ENCODE measurements at regions not wholly inside any gene's neighbourhood (a gene's known extent, or its start where the extent isn't known, plus 50 kb on each side); places are given as distances from the start of the nearest gene placed in this dataset.

GRCh38 chr3:4222574-4223175, 80.5 kb upstream of the SETMAR start:
- TF ChIP-seq RAD21 (IDR thresholded peaks at IDR 0.05), result no peak
- no peak for TF ChIP-seq EGR1 (IDR thresholded peaks at IDR 0.05; ENCODE audit: low read depth in 2 of 2)
- no peak for TF ChIP-seq RXRA (IDR thresholded peaks at IDR 0.05)
- Histone ChIP-seq H3K36me3 (ENCODE audit: control insufficient read depth in 4 of 4, insufficient read depth in 3 of 4, low read depth in 1 of 4, low read length in 3 of 4) (no peaks in the 10 kb centered on the region), H3K9me3 (ENCODE audit: control insufficient read depth in 4 of 4, low read length in 3 of 4) (no peaks in the 10 kb centered on the region), H3K27me3 (ENCODE audit: control insufficient read depth in 4 of 4, insufficient read depth in 4 of 4, low read length in 3 of 4) (no peaks in the 10 kb centered on the region), H3K27ac (ENCODE audit: low read depth in 1 of 2, low read length in 2 of 2) (no peak overlapping the region), H3K4me3 (ENCODE audit: low read depth in 1 of 3, low read length in 3 of 3) (no peak overlapping the region), H3K4me1 (ENCODE audit: control insufficient read depth in 4 of 4, insufficient read depth in 4 of 4, low read length in 3 of 4) (no peaks in the 10 kb centered on the region), H3K9ac (ENCODE audit: low read depth in 1 of 2, low read length in 2 of 2) (no peak overlapping the region)
- 68% methylated on average over 5 of the region's 5 CpGs for WGBS
- no peak for DNase-seq (ENCODE audit: low spot score)

GRCh38 chr3:4223777-4224176, 79.4 kb upstream of the SETMAR start:
- Histone ChIP-seq H3K4me3 (ENCODE audit: low read depth in 1 of 3, low read length in 3 of 3) (no peak overlapping the region), H3K9me3 (ENCODE audit: control insufficient read depth in 4 of 4, low read length in 3 of 4) (no peaks in the 10 kb centered on the region), H3K36me3 (ENCODE audit: control insufficient read depth in 4 of 4, insufficient read depth in 3 of 4, low read depth in 1 of 4, low read length in 3 of 4) (no peaks in the 10 kb centered on the region), H3K4me1 (ENCODE audit: control insufficient read depth in 4 of 4, insufficient read depth in 4 of 4, low read length in 3 of 4) (no peaks in the 10 kb centered on the region), H3K27me3 (ENCODE audit: control insufficient read depth in 4 of 4, insufficient read depth in 4 of 4, low read length in 3 of 4) (no peaks in the 10 kb centered on the region), H3K27ac (ENCODE audit: low read depth in 1 of 2, low read length in 2 of 2) (no peak overlapping the region), H3K9ac (ENCODE audit: low read depth in 1 of 2, low read length in 2 of 2) (no peak overlapping the region)
- WGBS, result 89% methylated on average over 2 of the region's 2 CpGs
- no peak for DNase-seq (ENCODE audit: low spot score)
- TF ChIP-seq REST (IDR thresholded peaks at IDR 0.05), result no peak
- TF ChIP-seq FOXA1 (IDR thresholded peaks at IDR 0.05), result no peak
- TF ChIP-seq CTCF (IDR thresholded peaks at IDR 0.05; ENCODE audit: low read depth, low read length, missing input control), result no peak

GRCh38 chr3:4224331-4224730, 78.8 kb upstream of the SETMAR start:
- Histone ChIP-seq H3K27me3 (ENCODE audit: control insufficient read depth in 4 of 4, insufficient read depth in 4 of 4, low read length in 3 of 4) (no peaks in the 10 kb centered on the region), H3K9ac (ENCODE audit: low read depth in 1 of 2, low read length in 2 of 2) (no peak overlapping the region), H3K9me3 (ENCODE audit: control insufficient read depth in 4 of 4, low read length in 3 of 4) (no peaks in the 10 kb centered on the region), H3K27ac (ENCODE audit: low read depth in 1 of 2, low read length in 2 of 2) (no peak overlapping the region), H3K4me3 (ENCODE audit: low read depth in 1 of 3, low read length in 3 of 3) (no peak overlapping the region), H3K4me1 (ENCODE audit: control insufficient read depth in 4 of 4, insufficient read depth in 4 of 4, low read length in 3 of 4) (no peaks in the 10 kb centered on the region), H3K36me3 (ENCODE audit: control insufficient read depth in 4 of 4, insufficient read depth in 3 of 4, low read depth in 1 of 4, low read length in 3 of 4) (no peaks in the 10 kb centered on the region)
- TF ChIP-seq SP1 (IDR thresholded peaks at IDR 0.05) (no peak), NR2F2 (IDR thresholded peaks at IDR 0.05) (no peak), GABPA (IDR thresholded peaks at IDR 0.05 in 1 of 2, conservative IDR thresholded peaks at IDR 0.05 in 1 of 2) (no peak), FOXA2 (IDR thresholded peaks at IDR 0.05) (no peak), HNF4G (IDR thresholded peaks at IDR 0.05) (no peak)
- no peak for DNase-seq (ENCODE audit: low spot score)
